ENCODE measurements at regions not wholly inside any gene's neighbourhood (a gene's known extent, or its start where the extent isn't known, plus 50 kb on each side); places are given as distances from the start of the nearest gene placed in this dataset.

GRCh38 chr10:35895331-35895730, 253.2 kb upstream of the FZD8 start:
- Histone ChIP-seq H3K9me3 (ENCODE audit: control insufficient read depth, low read length) (no peaks in the 10 kb centered on the region), H3K4me1 (ENCODE audit: control insufficient read depth, insufficient read depth, low read length, poor library complexity, severe bottlenecking) (no peaks in the 10 kb centered on the region), H3K27ac (ENCODE audit: insufficient read depth, low read length, poor library complexity, severe bottlenecking) (no peak overlapping the region), H3K27me3 (replicated peaks; ENCODE audit: control insufficient read depth, insufficient read depth, low read length, poor library complexity, severe bottlenecking) (no peaks in the 10 kb centered on the region), H3K4me3 (ENCODE audit: insufficient read depth, low read depth, low read length, poor library complexity, severe bottlenecking) (no peak overlapping the region), H3K36me3 (ENCODE audit: control insufficient read depth, insufficient read depth, low read length) (no peaks in the 10 kb centered on the region)
- DNase-seq, result no peak

GRCh38 chr10:35892526-35892925, 250.4 kb upstream of the FZD8 start:
- Histone ChIP-seq H3K27me3 (replicated peaks; ENCODE audit: control insufficient read depth, insufficient read depth, low read length, poor library complexity, severe bottlenecking) (no peaks in the 10 kb centered on the region), H3K9me3 (ENCODE audit: control insufficient read depth, low read length) (no peaks in the 10 kb centered on the region), H3K27ac (ENCODE audit: insufficient read depth, low read length, poor library complexity, severe bottlenecking) (no peak overlapping the region), H3K4me3 (ENCODE audit: insufficient read depth, low read depth, low read length, poor library complexity, severe bottlenecking) (no peak overlapping the region), H3K36me3 (ENCODE audit: control insufficient read depth, insufficient read depth, low read length) (no peaks in the 10 kb centered on the region), H3K4me1 (ENCODE audit: control insufficient read depth, insufficient read depth, low read length, poor library complexity, severe bottlenecking) (no peaks in the 10 kb centered on the region)
- DNase-seq, result no peak

- Histone ChIP-seq H3K27ac (ENCODE audit: insufficient read depth, low read length, poor library complexity, severe bottlenecking) (no peak overlapping the region), H3K9me3 (ENCODE audit: control insufficient read depth, low read length) (no peaks in the 10 kb centered on the region), H3K36me3 (ENCODE audit: control insufficient read depth, insufficient read depth, low read length) (no peaks in the 10 kb centered on the region), H3K27me3 (replicated peaks; ENCODE audit: control insufficient read depth, insufficient read depth, low read length, poor library complexity, severe bottlenecking) (no peaks in the 10 kb centered on the region), H3K4me3 (ENCODE audit: insufficient read depth, low read depth, low read length, poor library complexity, severe bottlenecking) (no peak overlapping the region), H3K4me1 (ENCODE audit: control insufficient read depth, insufficient read depth, low read length, poor library complexity, severe bottlenecking) (no peaks in the 10 kb centered on the region)
- no peak for DNase-seq
Measured at GRCh38 chr10:35890676-35891495, 248.8 kb upstream of the FZD8 start.

GRCh38 chr10:35889971-35890675, 248.0 kb upstream of the FZD8 start:
- no peaks in the 10 kb centered on the region for H3K27me3 ChIP-seq (replicated peaks; ENCODE audit: control insufficient read depth, insufficient read depth, low read length, poor library complexity, severe bottlenecking)
- no peaks in the 10 kb centered on the region for H3K9me3 ChIP-seq (ENCODE audit: control insufficient read depth, low read length)
- DNase-seq, result no peak
- no peak overlapping the region for H3K4me3 ChIP-seq (ENCODE audit: insufficient read depth, low read depth, low read length, poor library complexity, severe bottlenecking)
- no peaks in the 10 kb centered on the region for H3K36me3 ChIP-seq (ENCODE audit: control insufficient read depth, insufficient read depth, low read length)
- no peak overlapping the region for H3K27ac ChIP-seq (ENCODE audit: insufficient read depth, low read length, poor library complexity, severe bottlenecking)
- H3K4me1 ChIP-seq (ENCODE audit: control insufficient read depth, insufficient read depth, low read length, poor library complexity, severe bottlenecking), result no peaks in the 10 kb centered on the region

GRCh38 chr10:35889226-35889625, 247.1 kb upstream of the FZD8 start:
- no peaks in the 10 kb centered on the region for H3K4me1 ChIP-seq (ENCODE audit: control insufficient read depth, insufficient read depth, low read length, poor library complexity, severe bottlenecking)
- no peak overlapping the region for H3K4me3 ChIP-seq (ENCODE audit: insufficient read depth, low read depth, low read length, poor library complexity, severe bottlenecking)
- no peak for DNase-seq
- no peak overlapping the region for H3K27ac ChIP-seq (ENCODE audit: insufficient read depth, low read length, poor library complexity, severe bottlenecking)
- H3K27me3 ChIP-seq (replicated peaks; ENCODE audit: control insufficient read depth, insufficient read depth, low read length, poor library complexity, severe bottlenecking), result no peaks in the 10 kb centered on the region
- no peaks in the 10 kb centered on the region for H3K36me3 ChIP-seq (ENCODE audit: control insufficient read depth, insufficient read depth, low read length)
- no peaks in the 10 kb centered on the region for H3K9me3 ChIP-seq (ENCODE audit: control insufficient read depth, low read length)

- no peaks in the 10 kb centered on the region for H3K27me3 ChIP-seq (replicated peaks; ENCODE audit: control insufficient read depth, insufficient read depth, low read length, poor library complexity, severe bottlenecking)
- H3K36me3 ChIP-seq (ENCODE audit: control insufficient read depth, insufficient read depth, low read length), result no peaks in the 10 kb centered on the region
- no peak for DNase-seq
- H3K4me1 ChIP-seq (ENCODE audit: control insufficient read depth, insufficient read depth, low read length, poor library complexity, severe bottlenecking), result no peaks in the 10 kb centered on the region
- H3K27ac ChIP-seq (ENCODE audit: insufficient read depth, low read length, poor library complexity, severe bottlenecking), result no peak overlapping the region
- H3K9me3 ChIP-seq (ENCODE audit: control insufficient read depth, low read length), result no peaks in the 10 kb centered on the region
- H3K4me3 ChIP-seq (ENCODE audit: insufficient read depth, low read depth, low read length, poor library complexity, severe bottlenecking), result no peak overlapping the region
Measured at GRCh38 chr10:35888400-35888799, 246.3 kb upstream of the FZD8 start.

GRCh38 chr10:35887685-35888084, 245.6 kb upstream of the FZD8 start:
- no peaks in the 10 kb centered on the region for H3K9me3 ChIP-seq (ENCODE audit: control insufficient read depth, low read length)
- no peak overlapping the region for H3K4me3 ChIP-seq (ENCODE audit: insufficient read depth, low read depth, low read length, poor library complexity, severe bottlenecking)
- DNase-seq, result no peak
- no peak overlapping the region for H3K27ac ChIP-seq (ENCODE audit: insufficient read depth, low read length, poor library complexity, severe bottlenecking)
- H3K36me3 ChIP-seq (ENCODE audit: control insufficient read depth, insufficient read depth, low read length), result no peaks in the 10 kb centered on the region
- no peaks in the 10 kb centered on the region for H3K27me3 ChIP-seq (replicated peaks; ENCODE audit: control insufficient read depth, insufficient read depth, low read length, poor library complexity, severe bottlenecking)
- H3K4me1 ChIP-seq (ENCODE audit: control insufficient read depth, insufficient read depth, low read length, poor library complexity, severe bottlenecking), result no peaks in the 10 kb centered on the region

- Histone ChIP-seq H3K27ac (ENCODE audit: insufficient read depth, low read length, poor library complexity, severe bottlenecking) (no peak overlapping the region), H3K27me3 (replicated peaks; ENCODE audit: control insufficient read depth, insufficient read depth, low read length, poor library complexity, severe bottlenecking) (no peaks in the 10 kb centered on the region), H3K4me3 (ENCODE audit: insufficient read depth, low read depth, low read length, poor library complexity, severe bottlenecking) (no peak overlapping the region), H3K36me3 (ENCODE audit: control insufficient read depth, insufficient read depth, low read length) (no peaks in the 10 kb centered on the region), H3K9me3 (ENCODE audit: control insufficient read depth, low read length) (no peaks in the 10 kb centered on the region), H3K4me1 (ENCODE audit: control insufficient read depth, insufficient read depth, low read length, poor library complexity, severe bottlenecking) (no peaks in the 10 kb centered on the region)
- no peak for DNase-seq
Measured at GRCh38 chr10:35885076-35885475, 243.0 kb upstream of the FZD8 start.

- no peak overlapping the region for H3K27ac ChIP-seq (ENCODE audit: insufficient read depth, low read length, poor library complexity, severe bottlenecking)
- no peak for DNase-seq
- H3K9me3 ChIP-seq (ENCODE audit: control insufficient read depth, low read length), result no peaks in the 10 kb centered on the region
- H3K27me3 ChIP-seq (replicated peaks; ENCODE audit: control insufficient read depth, insufficient read depth, low read length, poor library complexity, severe bottlenecking), result no peaks in the 10 kb centered on the region
- no peak overlapping the region for H3K4me3 ChIP-seq (ENCODE audit: insufficient read depth, low read depth, low read length, poor library complexity, severe bottlenecking)
- no peaks in the 10 kb centered on the region for H3K36me3 ChIP-seq (ENCODE audit: control insufficient read depth, insufficient read depth, low read length)
- no peaks in the 10 kb centered on the region for H3K4me1 ChIP-seq (ENCODE audit: control insufficient read depth, insufficient read depth, low read length, poor library complexity, severe bottlenecking)
Measured at GRCh38 chr10:35884657-35885071, 242.6 kb upstream of the FZD8 start.

GRCh38 chr10:35882422-35883150, 240.5 kb upstream of the FZD8 start:
- no peak for DNase-seq
- Histone ChIP-seq H3K4me1 (ENCODE audit: control insufficient read depth, insufficient read depth, low read length, poor library complexity, severe bottlenecking) (no peaks in the 10 kb centered on the region), H3K4me3 (ENCODE audit: insufficient read depth, low read depth, low read length, poor library complexity, severe bottlenecking) (no peak overlapping the region), H3K36me3 (ENCODE audit: control insufficient read depth, insufficient read depth, low read length) (no peaks in the 10 kb centered on the region), H3K27ac (ENCODE audit: insufficient read depth, low read length, poor library complexity, severe bottlenecking) (no peak overlapping the region), H3K9me3 (ENCODE audit: control insufficient read depth, low read length) (no peaks in the 10 kb centered on the region), H3K27me3 (replicated peaks; ENCODE audit: control insufficient read depth, insufficient read depth, low read length, poor library complexity, severe bottlenecking) (no peaks in the 10 kb centered on the region)

Data from effector memory CD4-positive, alpha-beta T cell (primary cell).